Psoas muscle (tissue), 7 donors: ENCODE measurements at regions not wholly inside any gene's neighbourhood (a gene's known extent, or its start where the extent isn't known, plus 50 kb on each side); places are given as distances from the start of the nearest gene placed in this dataset.

Source experiments
- ATAC-seq, 4 donors: fragments of 200-7000 bp; cut with Tn5 transposase; one replicate each; pipeline ENCODE4 v1.9.1; 2020; ENCODE audit warnings: moderate library complexity in 3 of 4, mild to moderate bottlenecking in 2 of 4
- DNase-seq, 2 donors: peaks; one replicate each; pipeline ENCODE4 v3.0.0-alpha.2; 2020
- H3K27ac ChIP-seq: fragments of 200-600 bp; one replicate; pipeline ENCODE4 v1.8.0; 2022
- H3K27me3 ChIP-seq, 3 donors: fragments of 200-600 bp in 1 of 3; one replicate each; pipeline versions ENCODE4 v1.6.1 to v1.8.0; 2013 to 2022; ENCODE audit warnings: low read length in 2 of 3, mild to moderate bottlenecking in 2 of 3, moderate library complexity in 1 of 3; ENCODE audit not compliant: insufficient read depth in 3 of 3
- H3K36me3 ChIP-seq, 2 donors: fragments of 200-600 bp in 1 of 2; one replicate each; pipeline versions ENCODE4 v1.6.1 to v1.8.0; 2013 to 2022; ENCODE audit warnings: low read depth in 1 of 2, mild to moderate bottlenecking in 1 of 2, moderate library complexity in 1 of 2; ENCODE audit not compliant: insufficient read depth in 1 of 2
- H3K4me1 ChIP-seq: fragments of 200-600 bp; one replicate; pipeline ENCODE4 v1.8.0; 2022
- H3K4me3 ChIP-seq: fragments of 200-600 bp; one replicate; pipeline ENCODE4 v1.8.0; 2022; ENCODE audit warnings: mild to moderate bottlenecking
- H3K9me3 ChIP-seq: fragments of 200-600 bp; one replicate; pipeline ENCODE4 v1.8.0; 2022
- CTCF ChIP-seq: fragments of 200-600 bp; IDR thresholded peaks from one replicate; pipeline ENCODE4 v1.8.0; 2022; ENCODE audit warnings: antibody characterized with exemption
- WGBS, 3 donors: extraction: QIAGEN DNeasy Blood & Tissue Kit; methylation state at CpG; one replicate each; pipeline versions ENCODE4 v1.1.6 to v1.1.7; 2013; 5-methylcytosine and 5-hydroxymethylcytosine counted together
- intact Hi-C, 2 donors: fragments of 100-400 bp; cut with DNase I; formaldehyde crosslinking; loops; one replicate each; pipeline versions ENCODE4 v1.11.0 to v1.14.2; 2022
- donor health status: healthy with polysubstance abuse.
- donor health status: DM: no; HTN: no; CAD: no; lungs with moderate emphysema.
- donor health status: Bipolar disorder and iron deficiency.
- donor health status: healthy.
- donor health status: DM: yes; HTN: yes; CAD: no.
- donor health status: DM: no; HTN: no; CAD: no.
- donor health status: DM: yes; HTN: yes; CAD: no.

DNA sequence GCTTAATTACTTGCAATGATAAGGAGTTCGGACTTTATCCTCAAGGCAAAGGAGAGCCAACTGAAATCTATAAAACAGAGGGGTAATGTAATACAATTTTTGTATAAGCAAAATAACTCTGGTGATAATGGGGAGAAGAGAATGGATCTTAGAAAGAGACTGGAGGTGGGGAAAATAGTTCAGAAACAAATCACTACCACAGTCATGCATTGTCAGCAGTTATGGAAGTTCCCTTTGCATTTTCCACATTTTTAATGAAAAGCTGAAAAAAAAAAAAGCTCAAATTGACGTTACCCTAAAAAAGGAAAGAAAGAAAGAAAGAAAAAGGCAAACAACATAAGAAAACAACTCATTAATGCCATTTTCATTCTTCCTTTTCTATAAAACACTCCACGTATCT, 337.6 kb upstream of the HSF2 start:
- WGBS, 3 donors: 88 to 91% (median 90%) methylated on average over 3 of the region's 3 CpGs
- Histone ChIP-seq H3K36me3 (no peaks in the 10 kb centered on the region), H3K27me3 (no peaks in the 10 kb centered on the region), H3K9me3 (no peaks in the 10 kb centered on the region), H3K27ac (no peak overlapping the region), H3K4me3 (no peak overlapping the region), H3K4me1 (no peaks in the 10 kb centered on the region)
- TF ChIP-seq CTCF: no peak
- intact Hi-C loops: no loop called here
- no peak for DNase-seq
- ATAC-seq: no peak

- no peak for TF ChIP-seq CTCF
- ATAC-seq: no peak
- 16 to 20% (median 17%) methylated on average over 4 of the region's 4 CpGs for WGBS, 3 donors
- DNase-seq: no peak
- no peak overlapping the region for H3K27ac ChIP-seq
- intact Hi-C loops: no loop called here
- H3K4me3 ChIP-seq: no peak overlapping the region
- no peaks in the 10 kb centered on the region for H3K36me3 ChIP-seq
- H3K27me3 ChIP-seq: no peaks in the 10 kb centered on the region
- no peaks in the 10 kb centered on the region for H3K4me1 ChIP-seq
- no peaks in the 10 kb centered on the region for H3K9me3 ChIP-seq
These were observed 336.4 kb upstream of the HSF2 start for GRCh38 chr6:122063076-122063475.

DNA sequence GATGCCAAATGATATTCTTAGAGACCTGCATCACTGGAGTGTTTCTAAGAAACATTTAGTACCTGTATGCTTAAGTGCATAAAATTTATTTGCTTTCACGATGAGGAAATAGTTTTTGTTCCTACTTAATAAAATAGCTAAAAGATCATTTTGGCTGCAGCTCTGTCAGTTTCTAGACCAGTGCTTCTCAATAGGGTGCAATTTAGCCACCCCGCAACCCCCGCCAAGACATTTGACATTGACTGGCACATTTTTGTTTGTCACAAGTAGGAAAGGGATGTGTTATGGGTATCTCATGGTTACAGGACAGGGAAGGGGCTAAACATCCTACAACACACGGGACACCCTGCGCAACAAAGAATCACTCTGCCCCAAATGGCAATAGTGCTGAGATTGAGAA, 335.7 kb upstream of the HSF2 start:
- Histone ChIP-seq H3K9me3 (no peaks in the 10 kb centered on the region), H3K27ac (no peak overlapping the region), H3K4me3 (no peak overlapping the region), H3K27me3 (no peaks in the 10 kb centered on the region), H3K4me1 (peaks cover 3% of the 10 kb centered on the region), H3K36me3 (no peaks in the 10 kb centered on the region)
- DNase-seq (no peak), ATAC-seq (no peak)
- intact Hi-C loops: no loop called here
- WGBS, 3 donors: 83 to 88% (median 86%) methylated on average over 5 of the region's 5 CpGs
- no peak for TF ChIP-seq CTCF

- intact Hi-C loops: no loop called here
- DNase-seq (no peak), ATAC-seq (no peak)
- H3K9me3 ChIP-seq: no peaks in the 10 kb centered on the region
- H3K27ac ChIP-seq: no peak overlapping the region
- H3K4me3 ChIP-seq: no peak overlapping the region
- no peaks in the 10 kb centered on the region for H3K36me3 ChIP-seq
- TF ChIP-seq CTCF: no peak
- 67 to 71% (median 70%) methylated on average over 4 of the region's 4 CpGs for WGBS, 3 donors
- no peaks in the 10 kb centered on the region for H3K27me3 ChIP-seq
- H3K4me1 ChIP-seq: peaks cover 3% of the 10 kb centered on the region
These were observed 333.3 kb upstream of the HSF2 start for GRCh38 chr6:122066200-122066599.

- Histone ChIP-seq H3K36me3 (no peaks in the 10 kb centered on the region), H3K27ac (no peak overlapping the region), H3K9me3 (no peaks in the 10 kb centered on the region), H3K27me3 (no peaks in the 10 kb centered on the region), H3K4me3 (no peak overlapping the region), H3K4me1 (peaks cover 3% of the 10 kb centered on the region)
- no peak for TF ChIP-seq CTCF
- intact Hi-C loops: no loop called here
- DNase-seq (no peak), ATAC-seq (peak in 3 of 4 donors; percentile 7 to 61 (median 20))
- 19 to 42% (median 31%) methylated on average over 3 of the region's 3 CpGs for WGBS, 3 donors
These were observed 331.1 kb upstream of the HSF2 start for GRCh38 chr6:122068291-122068769.
